ENCODE measurements at regions not wholly inside any gene's neighbourhood (a gene's known extent, or its start where the extent isn't known, plus 50 kb on each side); places are given as distances from the start of the nearest gene placed in this dataset.
A peak's percentile ranks its signal among the peaks of the same experiment; 100 is the strongest.

DNA sequence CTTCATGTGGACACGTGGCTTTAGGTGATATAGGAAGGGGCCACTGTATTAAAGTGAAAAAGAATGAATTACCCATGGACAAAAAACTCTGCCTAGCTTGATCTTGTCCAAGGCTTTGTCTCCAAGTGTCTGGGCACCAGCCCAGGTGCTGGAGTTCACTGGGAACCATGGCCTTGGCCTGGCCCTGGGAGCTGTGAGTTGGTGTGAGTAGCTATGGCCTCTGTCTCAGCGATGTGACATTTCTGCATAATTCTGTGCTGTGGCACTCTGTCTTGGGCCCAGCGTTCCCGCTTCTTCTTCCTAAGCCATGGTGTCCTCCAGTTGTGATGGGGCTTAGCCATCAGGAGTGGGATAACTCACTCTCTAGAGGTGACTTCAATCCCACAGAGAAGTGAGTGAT is 119.0 kb upstream of the PPP2R2D start:
- no peak for DNase-seq (ENCODE audit: low read depth)
- no peak overlapping the region for H3K4me3 ChIP-seq (ENCODE audit: low read depth, low read length)
- TF ChIP-seq, protein P1, sequence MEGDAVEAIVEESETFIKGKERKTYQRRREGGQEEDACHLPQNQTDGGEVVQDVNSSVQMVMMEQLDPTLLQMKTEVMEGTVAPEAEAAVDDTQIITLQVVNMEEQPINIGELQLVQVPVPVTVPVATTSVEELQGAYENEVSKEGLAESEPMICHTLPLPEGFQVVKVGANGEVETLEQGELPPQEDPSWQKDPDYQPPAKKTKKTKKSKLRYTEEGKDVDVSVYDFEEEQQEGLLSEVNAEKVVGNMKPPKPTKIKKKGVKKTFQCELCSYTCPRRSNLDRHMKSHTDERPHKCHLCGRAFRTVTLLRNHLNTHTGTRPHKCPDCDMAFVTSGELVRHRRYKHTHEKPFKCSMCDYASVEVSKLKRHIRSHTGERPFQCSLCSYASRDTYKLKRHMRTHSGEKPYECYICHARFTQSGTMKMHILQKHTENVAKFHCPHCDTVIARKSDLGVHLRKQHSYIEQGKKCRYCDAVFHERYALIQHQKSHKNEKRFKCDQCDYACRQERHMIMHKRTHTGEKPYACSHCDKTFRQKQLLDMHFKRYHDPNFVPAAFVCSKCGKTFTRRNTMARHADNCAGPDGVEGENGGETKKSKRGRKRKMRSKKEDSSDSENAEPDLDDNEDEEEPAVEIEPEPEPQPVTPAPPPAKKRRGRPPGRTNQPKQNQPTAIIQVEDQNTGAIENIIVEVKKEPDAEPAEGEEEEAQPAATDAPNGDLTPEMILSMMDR (conservative IDR thresholded peaks at IDR 0.05; ENCODE audit: low read depth, low read length): no peak

DNA sequence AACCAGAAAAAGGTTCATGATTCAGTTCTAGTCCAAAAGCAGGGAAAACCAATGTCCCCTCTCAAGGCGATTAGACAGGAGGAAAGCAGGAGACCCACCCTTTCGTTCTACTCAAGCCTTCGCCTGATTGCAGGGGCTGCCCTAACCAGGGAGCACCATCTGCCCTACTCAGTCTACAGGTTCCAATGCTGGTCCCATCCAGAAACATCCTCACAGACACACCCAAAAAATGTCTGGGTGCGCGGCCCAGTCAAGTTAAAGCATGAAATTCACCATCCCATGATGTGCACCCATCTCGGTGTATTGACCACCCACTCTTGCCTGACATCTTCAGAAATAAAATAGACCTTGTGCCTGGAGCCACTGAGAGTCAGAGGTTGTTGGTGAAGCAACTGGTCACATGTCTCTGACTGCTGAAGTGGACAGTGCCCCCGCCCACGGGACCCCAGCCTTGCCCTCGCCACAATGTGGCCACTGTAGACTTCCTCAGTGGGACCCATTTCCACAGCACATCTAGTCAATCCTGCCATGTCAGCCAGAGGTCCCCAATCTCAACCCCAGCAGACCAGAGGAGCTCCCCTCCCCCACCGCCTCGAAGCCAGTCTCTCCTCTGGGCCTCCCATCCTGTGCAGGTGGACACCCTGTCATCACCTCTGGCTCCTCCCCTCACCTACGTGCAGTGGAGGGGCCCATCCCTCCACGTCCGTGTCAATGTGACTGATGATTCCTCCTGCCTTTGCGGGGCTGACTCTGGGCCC is 116.3 kb upstream of the PPP2R2D start:
- H3K4me3 ChIP-seq (ENCODE audit: low read depth, low read length): no peak overlapping the region
- no peak for DNase-seq (ENCODE audit: low read depth)
- TF ChIP-seq, protein P1 (conservative IDR thresholded peaks at IDR 0.05; ENCODE audit: low read depth, low read length): no peak

DNA sequence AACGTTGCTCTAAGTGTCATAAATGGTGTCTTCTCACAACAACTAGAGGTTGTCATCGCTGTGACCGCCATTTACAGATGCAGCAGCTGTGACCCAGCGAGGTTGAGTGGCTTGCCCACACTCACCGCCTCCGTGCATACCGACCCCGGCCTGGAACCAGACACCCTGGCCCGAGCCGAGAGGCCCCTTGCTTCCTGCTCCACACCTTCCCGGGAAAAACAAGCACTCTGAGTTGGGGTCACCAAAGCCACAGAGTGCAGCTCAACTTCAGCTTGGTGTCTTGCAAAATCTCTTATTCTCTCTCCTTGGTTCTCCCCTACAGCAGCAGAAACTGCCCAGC is 115.7 kb upstream of the PPP2R2D start:
- TF ChIP-seq, protein P1 (conservative IDR thresholded peaks at IDR 0.05; ENCODE audit: low read depth, low read length): no peak
- no peak overlapping the region for H3K4me3 ChIP-seq (ENCODE audit: low read depth, low read length)
- no peak for DNase-seq (ENCODE audit: low read depth)

DNA sequence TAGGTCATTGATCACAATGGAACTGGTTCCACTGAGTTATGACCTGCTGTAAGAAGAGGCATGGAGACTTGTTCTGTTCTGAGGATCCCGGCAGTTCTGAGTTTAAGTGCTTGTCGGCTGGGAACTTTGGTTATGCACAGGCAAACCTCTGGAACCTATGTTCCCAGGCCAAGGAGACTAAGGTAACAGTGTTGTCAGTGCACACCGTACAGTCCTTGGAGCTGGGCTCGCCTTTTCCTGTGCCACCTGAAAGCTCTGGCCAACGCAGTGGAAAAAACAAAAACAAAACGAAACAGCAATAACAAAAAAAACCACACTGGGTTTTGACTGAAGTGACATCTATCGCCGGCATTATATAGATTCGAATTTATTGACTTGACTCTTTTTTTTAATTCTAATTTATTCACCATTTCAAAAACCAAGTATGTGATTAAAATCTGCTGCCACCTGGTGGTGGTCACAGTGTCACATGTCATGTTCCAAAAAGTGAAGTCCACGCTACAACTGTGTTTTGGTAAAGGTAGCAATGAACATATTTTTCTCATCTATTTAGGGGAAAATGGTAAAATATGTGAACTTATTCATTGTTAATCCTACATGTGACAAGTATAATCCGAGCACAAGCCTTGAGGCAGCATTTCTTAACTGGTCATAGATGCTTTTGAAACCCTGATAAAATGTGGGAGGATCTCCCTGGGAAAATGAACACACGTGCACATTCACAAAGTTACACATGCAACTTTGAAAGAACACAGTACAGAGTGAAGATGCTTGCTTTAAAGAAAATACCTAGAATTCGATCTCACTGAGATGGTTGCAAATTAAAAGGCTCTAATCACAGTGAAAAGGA is 113.8 kb upstream of the PPP2R2D start:
- TF ChIP-seq, protein P1 (conservative IDR thresholded peaks at IDR 0.05; ENCODE audit: low read depth, low read length): peak; percentile 73
- H3K4me3 ChIP-seq (ENCODE audit: low read depth, low read length): no peak overlapping the region
- no peak for DNase-seq (ENCODE audit: low read depth)

DNA sequence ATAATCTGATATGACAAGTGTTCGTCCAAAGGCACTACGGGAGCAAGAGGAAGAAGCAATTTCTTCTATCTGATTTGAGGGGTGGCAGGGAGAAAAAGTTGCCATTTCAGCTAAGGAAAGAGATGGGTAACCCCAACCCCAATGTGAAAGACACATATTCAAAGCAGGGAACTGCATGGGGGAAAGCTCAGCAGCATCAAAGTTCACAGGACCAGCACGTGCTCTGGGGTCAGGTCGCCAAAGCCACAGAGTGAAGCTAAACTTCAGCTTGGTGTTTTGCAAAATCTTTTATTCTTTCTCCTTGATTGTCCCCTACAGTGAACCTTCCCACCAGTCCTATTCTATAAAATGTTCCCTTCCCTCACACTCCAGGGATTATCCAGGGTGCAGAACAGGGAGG is 112.8 kb upstream of the PPP2R2D start:
- TF ChIP-seq, protein P1 (conservative IDR thresholded peaks at IDR 0.05; ENCODE audit: low read depth, low read length): no peak
- no peak for DNase-seq (ENCODE audit: low read depth)
- H3K4me3 ChIP-seq (ENCODE audit: low read depth, low read length): no peak overlapping the region

DNA sequence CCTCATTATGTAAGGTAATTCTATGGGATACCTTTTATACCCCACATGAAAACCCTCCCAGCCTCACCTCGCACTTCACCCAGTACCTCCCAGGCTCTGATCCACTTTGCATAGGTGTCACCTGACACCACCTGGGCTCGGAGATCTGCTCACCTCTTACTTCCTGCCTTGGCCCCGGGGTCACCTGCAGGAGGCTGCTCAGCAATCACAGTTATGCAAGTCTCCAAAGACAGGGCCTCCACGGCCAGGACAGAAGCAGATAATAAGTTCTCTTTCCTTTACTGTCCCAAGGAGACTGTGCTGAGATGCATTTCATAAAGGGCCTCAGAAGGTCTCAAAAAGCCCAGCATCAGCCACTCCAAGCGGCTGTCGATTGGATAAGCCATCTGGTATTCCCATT is 112.4 kb upstream of the PPP2R2D start:
- no peak for DNase-seq (ENCODE audit: low read depth)
- TF ChIP-seq, protein P1 (conservative IDR thresholded peaks at IDR 0.05; ENCODE audit: low read depth, low read length): no peak
- no peak overlapping the region for H3K4me3 ChIP-seq (ENCODE audit: low read depth, low read length)

All from epithelial cell of proximal tubule (primary cell).